Ascending aorta (tissue), 2 donors: ENCODE measurements at regions not wholly inside any gene's neighbourhood (a gene's known extent, or its start where the extent isn't known, plus 50 kb on each side); places are given as distances from the start of the nearest gene placed in this dataset.

Source experiments
- DNase-seq, 2 donors: peaks; one replicate each; pipeline ENCODE4 v3.0.0-alpha.2; 2019; ENCODE audit warnings: low spot score in 2 of 2
- H3K27ac ChIP-seq, 2 donors: fragments of 200-600 bp; sonication (generic); one replicate each; pipeline ENCODE4 v1.5.1; 2016 to 2017; ENCODE audit warnings: mild to moderate bottlenecking in 1 of 2
- H3K27me3 ChIP-seq: fragments of 200-600 bp; sonication (generic); one replicate; pipeline ENCODE4 v1.5.1; 2017
- H3K36me3 ChIP-seq, 2 donors: fragments of 200-600 bp; sonication (generic); one replicate each; pipeline ENCODE4 v1.5.1; 2016
- H3K4me1 ChIP-seq, 2 donors: fragments of 200-600 bp; sonication (generic); one replicate each; pipeline ENCODE4 v1.5.1; 2016 to 2017; ENCODE audit warnings: mild to moderate bottlenecking in 1 of 2
- H3K4me3 ChIP-seq, 2 donors: fragments of 200-600 bp; sonication (generic); one replicate each; pipeline ENCODE4 v1.5.1; 2016 to 2017; ENCODE audit warnings: mild to moderate bottlenecking in 1 of 2
- H3K9me3 ChIP-seq, 2 donors: fragments of 200-600 bp; sonication (generic); one replicate each; pipeline ENCODE4 v1.5.1; 2016
- CTCF ChIP-seq, 3 experiments: fragments of 200-600 bp in 2 of 3; fragments of 450-650 bp in 1 of 3; sonication (generic) in 2 of 3; IDR thresholded peaks; one replicate each; pipeline ENCODE4 v1.5.1; 2016 to 2019; ENCODE audit warnings: antibody characterized with exemption in 3 of 3, mild to moderate bottlenecking in 1 of 3, moderate library complexity in 1 of 3
- intact Hi-C: fragments of 100-400 bp; cut with DNase I; formaldehyde crosslinking; loops from one replicate; pipeline ENCODE4 v1.15.1; 2023

DNA sequence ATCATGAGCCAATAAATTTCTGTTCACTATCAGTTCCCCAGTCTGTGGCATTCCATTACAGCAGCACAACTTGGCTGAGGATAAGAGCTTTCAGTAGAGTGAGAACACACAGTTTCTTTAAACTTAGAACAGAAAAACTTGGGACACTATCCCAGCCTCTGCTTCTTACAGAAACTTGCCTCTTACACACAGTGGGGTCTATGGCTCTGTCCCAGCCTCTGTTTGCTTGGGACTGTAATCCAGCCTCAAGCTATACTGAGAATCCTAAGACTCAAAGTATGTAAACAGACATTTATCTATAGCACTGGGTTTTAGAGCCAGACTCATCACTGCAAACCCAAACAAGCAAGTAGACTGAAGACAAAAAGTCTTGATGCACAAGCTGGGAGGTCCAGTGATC is 355.8 kb upstream of the VSTM2A start:
- H3K27ac ChIP-seq = no peak overlapping the region
- DNase-seq = no peak
- H3K4me3 ChIP-seq = no peak overlapping the region
- no peak for TF ChIP-seq CTCF (IDR thresholded peaks at IDR 0.05)
- H3K9me3 ChIP-seq = no peaks in the 10 kb centered on the region
- no peaks in the 10 kb centered on the region for H3K4me1 ChIP-seq
- H3K36me3 ChIP-seq = no peaks in the 10 kb centered on the region
- intact Hi-C loops = no loop called here
- no peaks in the 10 kb centered on the region for H3K27me3 ChIP-seq

- Histone ChIP-seq H3K36me3 (no peaks in the 10 kb centered on the region), H3K4me1 (no peaks in the 10 kb centered on the region), H3K9me3 (no peaks in the 10 kb centered on the region), H3K4me3 (no peak overlapping the region), H3K27me3 (no peaks in the 10 kb centered on the region), H3K27ac (no peak overlapping the region)
- TF ChIP-seq CTCF (IDR thresholded peaks at IDR 0.05) = no peak
- DNase-seq = no peak
- intact Hi-C loops = no loop called here
Observed at GRCh38 chr7:54187886-54188685, 354.1 kb upstream of the VSTM2A start.

- H3K4me1 ChIP-seq = no peaks in the 10 kb centered on the region
Observed at GRCh38 chr7:54188843-54189242, 353.3 kb upstream of the VSTM2A start.

GRCh38 chr7:54189330-54189729 is 352.8 kb upstream of the VSTM2A start:
- no peak for DNase-seq
- H3K4me3 ChIP-seq = no peak overlapping the region
- intact Hi-C loops = no loop called here

More at GRCh38 chr7:54188843-54189242, 353.3 kb upstream of the VSTM2A start:
- no peak for TF ChIP-seq CTCF (IDR thresholded peaks at IDR 0.05)
- no peaks in the 10 kb centered on the region for H3K27me3 ChIP-seq
- no peak overlapping the region for H3K27ac ChIP-seq
- H3K36me3 ChIP-seq = no peaks in the 10 kb centered on the region
- H3K9me3 ChIP-seq = no peaks in the 10 kb centered on the region
- no peak overlapping the region for H3K4me3 ChIP-seq
- no peak for DNase-seq
- intact Hi-C loops = no loop called here

GRCh38 chr7:54201501-54201900 is 340.7 kb upstream of the VSTM2A start:
- no peaks in the 10 kb centered on the region for H3K27me3 ChIP-seq
- no peak overlapping the region for H3K4me3 ChIP-seq
- no peak for TF ChIP-seq CTCF (IDR thresholded peaks at IDR 0.05)
- no peaks in the 10 kb centered on the region for H3K36me3 ChIP-seq
- intact Hi-C loops = no loop called here
- H3K9me3 ChIP-seq = peaks cover 0 to 6% of the 10 kb centered on the region in 2 donors
- no peak for DNase-seq
- no peak overlapping the region for H3K27ac ChIP-seq
- no peaks in the 10 kb centered on the region for H3K4me1 ChIP-seq

More at GRCh38 chr7:54189330-54189729, 352.8 kb upstream of the VSTM2A start:
- Histone ChIP-seq H3K36me3 (no peaks in the 10 kb centered on the region), H3K27me3 (no peaks in the 10 kb centered on the region), H3K27ac (no peak overlapping the region), H3K4me1 (no peaks in the 10 kb centered on the region), H3K9me3 (no peaks in the 10 kb centered on the region)
- no peak for TF ChIP-seq CTCF (IDR thresholded peaks at IDR 0.05)
